ENCODE measurements at regions not wholly inside any gene's neighbourhood (a gene's known extent, or its start where the extent isn't known, plus 50 kb on each side); places are given as distances from the start of the nearest gene placed in this dataset.

DNA sequence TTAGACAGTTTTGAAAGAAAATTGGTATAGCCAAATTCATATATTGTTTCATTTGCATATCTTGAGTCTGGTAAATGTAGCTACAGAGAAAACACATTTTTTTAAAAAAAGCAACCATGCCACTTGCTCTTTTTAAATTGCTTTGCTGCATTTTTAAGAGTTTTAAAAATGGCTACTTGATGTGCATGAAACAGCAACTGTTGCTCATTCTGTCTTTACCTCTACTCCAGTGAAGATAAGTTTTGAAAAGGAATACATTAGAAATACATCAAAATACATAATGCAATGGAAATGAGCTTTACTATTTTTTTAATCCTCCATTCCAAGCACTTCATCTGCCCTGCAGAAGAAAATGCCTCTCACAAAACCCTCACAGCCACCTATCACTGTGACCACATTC is 95.5 kb downstream of the IFI44 start:
- TF ChIP-seq, protein P1, sequence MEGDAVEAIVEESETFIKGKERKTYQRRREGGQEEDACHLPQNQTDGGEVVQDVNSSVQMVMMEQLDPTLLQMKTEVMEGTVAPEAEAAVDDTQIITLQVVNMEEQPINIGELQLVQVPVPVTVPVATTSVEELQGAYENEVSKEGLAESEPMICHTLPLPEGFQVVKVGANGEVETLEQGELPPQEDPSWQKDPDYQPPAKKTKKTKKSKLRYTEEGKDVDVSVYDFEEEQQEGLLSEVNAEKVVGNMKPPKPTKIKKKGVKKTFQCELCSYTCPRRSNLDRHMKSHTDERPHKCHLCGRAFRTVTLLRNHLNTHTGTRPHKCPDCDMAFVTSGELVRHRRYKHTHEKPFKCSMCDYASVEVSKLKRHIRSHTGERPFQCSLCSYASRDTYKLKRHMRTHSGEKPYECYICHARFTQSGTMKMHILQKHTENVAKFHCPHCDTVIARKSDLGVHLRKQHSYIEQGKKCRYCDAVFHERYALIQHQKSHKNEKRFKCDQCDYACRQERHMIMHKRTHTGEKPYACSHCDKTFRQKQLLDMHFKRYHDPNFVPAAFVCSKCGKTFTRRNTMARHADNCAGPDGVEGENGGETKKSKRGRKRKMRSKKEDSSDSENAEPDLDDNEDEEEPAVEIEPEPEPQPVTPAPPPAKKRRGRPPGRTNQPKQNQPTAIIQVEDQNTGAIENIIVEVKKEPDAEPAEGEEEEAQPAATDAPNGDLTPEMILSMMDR (conservative IDR thresholded peaks at IDR 0.05 in 1 of 2, IDR thresholded peaks at IDR 0.05 in 1 of 2; ENCODE audit: extremely low read depth in 1 of 2, insufficient read depth in 1 of 2, low read depth in 1 of 2, low read length in 2 of 2): no peak
- TF ChIP-seq EZH2 (IDR thresholded peaks at IDR 0.05; ENCODE audit: borderline replicate concordance, low read length): no peak

All from mammary epithelial cell (primary cell).